ENCODE measurements at regions not wholly inside any gene's neighbourhood (a gene's known extent, or its start where the extent isn't known, plus 50 kb on each side); places are given as distances from the start of the nearest gene placed in this dataset.

DNA sequence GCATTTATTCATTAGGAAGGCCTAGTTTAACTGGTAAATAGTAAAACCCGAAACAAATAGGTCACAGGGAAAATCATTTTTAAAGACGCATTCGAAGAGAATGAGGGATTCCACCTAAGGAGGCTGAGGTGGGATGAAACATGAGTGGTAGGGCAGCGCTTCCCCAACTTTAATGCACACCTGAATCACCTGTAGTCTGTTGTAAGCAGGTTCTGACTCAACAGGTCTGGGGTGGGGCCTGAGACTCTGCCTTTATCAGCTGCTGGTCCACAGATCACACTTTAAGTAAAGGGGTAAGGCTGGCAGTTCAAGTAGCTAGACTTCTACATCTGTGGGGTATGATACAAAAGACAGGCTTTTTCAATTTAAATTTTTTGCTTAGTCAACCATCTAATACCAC lies 223.5 kb upstream of the UBE2E2 start:
- 100% methylated on average over 4 of the region's 4 CpGs for WGBS (ENCODE audit: insufficient coverage)
- Histone ChIP-seq H3K9me3 (ENCODE audit: control insufficient read depth, insufficient read depth, low read length) (no peaks in the 10 kb centered on the region), H3K36me3 (ENCODE audit: control insufficient read depth, insufficient read depth, low read length) (no peaks in the 10 kb centered on the region), H3K4me1 (ENCODE audit: control insufficient read depth, insufficient read depth, low read length) (no peaks in the 10 kb centered on the region), H3K27me3 (ENCODE audit: control insufficient read depth, insufficient read depth, low read length) (no peaks in the 10 kb centered on the region), H3K4me3 (ENCODE audit: low read depth, low read length) (no peak overlapping the region), H3K27ac (ENCODE audit: low read depth, low read length) (no peak overlapping the region)
- no peak for DNase-seq (ENCODE audit: low read depth in 4 of 6, low spot score in 6 of 6)

DNA sequence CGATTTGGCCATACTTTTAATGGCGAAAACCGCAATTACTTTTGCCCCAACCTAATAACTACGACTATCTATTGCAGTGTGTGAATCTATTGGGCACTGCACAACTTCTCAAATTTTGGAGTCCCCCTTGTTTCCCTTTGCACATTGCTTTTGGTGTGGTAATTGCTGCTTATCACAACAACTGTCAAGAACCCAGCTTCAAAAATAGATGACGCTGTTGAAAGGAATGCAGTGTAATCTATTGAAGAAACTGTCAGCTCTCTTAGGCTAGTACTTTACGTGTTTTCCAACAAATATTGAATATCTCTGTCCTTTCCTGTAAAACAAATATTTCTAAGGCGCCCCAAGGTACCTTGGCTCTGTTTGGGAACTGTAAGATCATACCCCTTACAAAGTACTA lies 222.8 kb upstream of the UBE2E2 start:
- Histone ChIP-seq H3K4me3 (ENCODE audit: low read depth, low read length) (no peak overlapping the region), H3K4me1 (ENCODE audit: control insufficient read depth, insufficient read depth, low read length) (no peaks in the 10 kb centered on the region), H3K36me3 (ENCODE audit: control insufficient read depth, insufficient read depth, low read length) (no peaks in the 10 kb centered on the region), H3K27ac (ENCODE audit: low read depth, low read length) (no peak overlapping the region), H3K9me3 (ENCODE audit: control insufficient read depth, insufficient read depth, low read length) (no peaks in the 10 kb centered on the region), H3K27me3 (ENCODE audit: control insufficient read depth, insufficient read depth, low read length) (no peaks in the 10 kb centered on the region)
- WGBS (ENCODE audit: insufficient coverage), result no CpG with 5 or more reads among the region's 7 CpGs
- DNase-seq (ENCODE audit: low read depth in 4 of 6, low spot score in 6 of 6), result peak in 1 of 6 donors; percentile 13

DNA sequence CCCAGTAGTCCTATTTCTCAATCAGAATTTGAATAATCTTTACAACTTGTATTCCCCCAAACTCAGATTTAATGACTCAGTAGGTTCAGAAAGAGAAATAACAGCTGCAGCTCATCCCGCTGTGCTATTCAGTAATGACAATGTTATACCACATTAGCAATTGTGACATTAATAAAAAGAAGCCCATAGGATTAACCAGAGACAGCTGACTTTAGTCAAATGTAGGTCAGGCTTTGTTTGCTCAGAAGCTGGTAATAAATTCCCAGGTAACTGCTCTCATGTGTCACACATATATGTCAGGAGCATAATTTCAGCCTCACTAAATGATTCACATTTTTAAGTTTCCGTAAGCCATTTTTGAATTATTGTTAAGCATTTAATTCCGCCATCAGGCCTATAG lies 222.0 kb upstream of the UBE2E2 start:
- peak in 2 of 6 donors; percentile 6 to 88 for DNase-seq (ENCODE audit: low read depth in 4 of 6, low spot score in 6 of 6)
- no peak overlapping the region for H3K27ac ChIP-seq (ENCODE audit: low read depth, low read length)
- no peaks in the 10 kb centered on the region for H3K36me3 ChIP-seq (ENCODE audit: control insufficient read depth, insufficient read depth, low read length)
- H3K4me3 ChIP-seq (ENCODE audit: low read depth, low read length), result no peak overlapping the region
- WGBS (ENCODE audit: insufficient coverage), result no CpG with 5 or more reads among the region's 3 CpGs
- H3K27me3 ChIP-seq (ENCODE audit: control insufficient read depth, insufficient read depth, low read length), result no peaks in the 10 kb centered on the region
- no peaks in the 10 kb centered on the region for H3K4me1 ChIP-seq (ENCODE audit: control insufficient read depth, insufficient read depth, low read length)
- H3K9me3 ChIP-seq (ENCODE audit: control insufficient read depth, insufficient read depth, low read length), result peaks cover 2% of the 10 kb centered on the region

DNA sequence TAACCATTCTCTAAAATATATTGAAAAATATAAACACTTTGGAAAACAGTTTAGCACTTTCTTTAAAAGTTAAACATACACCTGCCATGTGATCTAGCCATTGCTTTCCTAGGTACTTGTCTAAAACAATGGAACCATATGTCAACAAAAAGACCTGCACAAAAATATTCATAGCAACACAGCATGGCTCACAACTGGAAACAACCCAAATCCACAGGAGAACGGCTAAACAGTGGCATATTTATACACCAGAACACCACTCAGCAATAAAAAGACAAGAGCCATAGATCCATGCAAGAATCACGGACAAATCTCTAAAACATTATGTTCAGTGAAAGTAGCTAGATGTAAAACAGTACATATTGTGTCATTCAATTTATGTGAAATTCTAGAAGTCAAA lies 221.3 kb upstream of the UBE2E2 start:
- no peak overlapping the region for H3K27ac ChIP-seq (ENCODE audit: low read depth, low read length)
- H3K4me1 ChIP-seq (ENCODE audit: control insufficient read depth, insufficient read depth, low read length), result no peaks in the 10 kb centered on the region
- WGBS (ENCODE audit: insufficient coverage), result 57% methylated on average over 1 of the region's 2 CpGs
- no peaks in the 10 kb centered on the region for H3K36me3 ChIP-seq (ENCODE audit: control insufficient read depth, insufficient read depth, low read length)
- H3K4me3 ChIP-seq (ENCODE audit: low read depth, low read length), result no peak overlapping the region
- H3K27me3 ChIP-seq (ENCODE audit: control insufficient read depth, insufficient read depth, low read length), result no peaks in the 10 kb centered on the region
- H3K9me3 ChIP-seq (ENCODE audit: control insufficient read depth, insufficient read depth, low read length), result peaks cover 2% of the 10 kb centered on the region
- no peak for DNase-seq (ENCODE audit: low read depth in 4 of 6, low spot score in 6 of 6)

DNA sequence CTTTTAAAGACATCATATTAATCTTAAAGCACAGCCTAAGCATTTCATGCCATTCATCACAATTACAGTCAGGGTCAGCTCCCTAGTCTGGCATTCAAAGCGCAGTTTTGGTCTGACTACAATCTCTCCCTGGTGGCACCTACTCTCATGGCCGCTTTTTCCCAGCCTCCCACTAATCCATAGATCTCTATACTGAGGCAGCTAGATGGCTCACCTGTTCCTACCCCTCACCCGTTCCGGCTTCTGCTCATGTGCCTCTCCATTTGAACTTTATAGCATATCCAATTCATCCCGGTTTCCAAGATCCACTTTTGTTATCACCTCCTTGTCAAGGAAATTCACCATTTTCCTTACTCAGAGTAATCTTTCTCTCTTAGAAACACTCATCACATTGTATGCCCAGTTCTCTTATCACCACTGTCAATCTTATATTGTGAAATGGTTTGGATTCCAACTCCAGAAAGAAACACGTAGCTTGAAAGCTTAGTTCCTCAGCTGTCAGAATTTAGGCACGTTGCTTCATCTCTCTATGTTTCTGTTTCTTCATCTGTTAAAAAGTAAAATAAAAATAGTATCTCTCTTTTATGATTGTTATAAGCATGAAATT lies 220.0 kb upstream of the UBE2E2 start:
- no peaks in the 10 kb centered on the region for H3K36me3 ChIP-seq (ENCODE audit: control insufficient read depth, insufficient read depth, low read length)
- no peak overlapping the region for H3K4me3 ChIP-seq (ENCODE audit: low read depth, low read length)
- DNase-seq (ENCODE audit: low read depth in 4 of 6, low spot score in 6 of 6), result no peak
- H3K27me3 ChIP-seq (ENCODE audit: control insufficient read depth, insufficient read depth, low read length), result no peaks in the 10 kb centered on the region
- H3K9me3 ChIP-seq (ENCODE audit: control insufficient read depth, insufficient read depth, low read length), result peaks cover 2% of the 10 kb centered on the region
- H3K4me1 ChIP-seq (ENCODE audit: control insufficient read depth, insufficient read depth, low read length), result no peaks in the 10 kb centered on the region
- H3K27ac ChIP-seq (ENCODE audit: low read depth, low read length), result no peak overlapping the region
- WGBS (ENCODE audit: insufficient coverage), result 88% methylated on average over 5 of the region's 7 CpGs

DNA sequence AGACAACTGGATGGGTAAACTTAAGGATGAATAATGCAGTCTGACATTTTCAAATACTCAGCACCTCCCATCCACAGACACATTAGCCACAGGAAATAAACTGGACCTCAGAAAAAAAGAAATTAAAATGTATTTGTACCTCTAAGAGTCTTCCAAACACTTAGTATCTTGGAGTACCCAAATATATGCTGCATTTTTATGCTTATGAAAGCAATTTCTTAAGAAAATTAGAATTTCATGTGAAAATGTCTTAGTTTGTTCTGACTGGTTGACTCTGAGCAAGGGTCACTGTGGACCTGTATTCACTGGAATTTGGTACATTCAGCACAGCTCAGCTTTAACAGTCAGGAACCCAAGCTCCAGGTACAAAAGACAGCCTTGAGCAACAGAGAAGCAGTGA lies 216.2 kb upstream of the UBE2E2 start:
- H3K27me3 ChIP-seq (ENCODE audit: control insufficient read depth, insufficient read depth, low read length), result no peaks in the 10 kb centered on the region
- H3K4me3 ChIP-seq (ENCODE audit: low read depth, low read length), result no peak overlapping the region
- DNase-seq (ENCODE audit: low read depth in 4 of 6, low spot score in 6 of 6), result no peak
- H3K9me3 ChIP-seq (ENCODE audit: control insufficient read depth, insufficient read depth, low read length), result peaks cover 2% of the 10 kb centered on the region
- H3K27ac ChIP-seq (ENCODE audit: low read depth, low read length), result no peak overlapping the region
- H3K36me3 ChIP-seq (ENCODE audit: control insufficient read depth, insufficient read depth, low read length), result no peaks in the 10 kb centered on the region
- no peaks in the 10 kb centered on the region for H3K4me1 ChIP-seq (ENCODE audit: control insufficient read depth, insufficient read depth, low read length)

DNA sequence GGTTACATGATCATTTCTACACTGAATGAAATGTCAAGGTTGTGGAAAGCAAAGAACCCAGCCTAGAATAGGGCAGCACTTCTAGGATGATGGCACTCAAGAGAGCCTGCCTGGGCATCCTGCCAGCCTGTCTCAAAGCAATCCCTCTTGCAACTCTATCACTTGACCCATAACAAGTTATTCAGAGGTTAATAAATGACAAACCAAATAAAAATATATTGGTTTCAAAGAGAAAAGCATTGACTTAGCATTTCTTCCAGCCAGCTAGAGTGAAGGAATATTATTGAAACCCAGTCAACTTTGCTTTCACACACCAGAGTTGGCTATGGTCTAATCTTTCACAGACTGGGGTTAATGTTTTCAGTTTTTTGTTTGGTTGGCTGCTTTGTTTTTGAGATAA lies 214.6 kb upstream of the UBE2E2 start:
- Histone ChIP-seq H3K27ac (ENCODE audit: low read depth, low read length) (no peak overlapping the region), H3K9me3 (ENCODE audit: control insufficient read depth, insufficient read depth, low read length) (peaks cover 2% of the 10 kb centered on the region), H3K4me1 (ENCODE audit: control insufficient read depth, insufficient read depth, low read length) (no peaks in the 10 kb centered on the region), H3K27me3 (ENCODE audit: control insufficient read depth, insufficient read depth, low read length) (no peaks in the 10 kb centered on the region), H3K36me3 (ENCODE audit: control insufficient read depth, insufficient read depth, low read length) (no peaks in the 10 kb centered on the region), H3K4me3 (ENCODE audit: low read depth, low read length) (no peak overlapping the region)
- peak in 1 of 6 donors; percentile 50 for DNase-seq (ENCODE audit: low read depth in 4 of 6, low spot score in 6 of 6)

DNA sequence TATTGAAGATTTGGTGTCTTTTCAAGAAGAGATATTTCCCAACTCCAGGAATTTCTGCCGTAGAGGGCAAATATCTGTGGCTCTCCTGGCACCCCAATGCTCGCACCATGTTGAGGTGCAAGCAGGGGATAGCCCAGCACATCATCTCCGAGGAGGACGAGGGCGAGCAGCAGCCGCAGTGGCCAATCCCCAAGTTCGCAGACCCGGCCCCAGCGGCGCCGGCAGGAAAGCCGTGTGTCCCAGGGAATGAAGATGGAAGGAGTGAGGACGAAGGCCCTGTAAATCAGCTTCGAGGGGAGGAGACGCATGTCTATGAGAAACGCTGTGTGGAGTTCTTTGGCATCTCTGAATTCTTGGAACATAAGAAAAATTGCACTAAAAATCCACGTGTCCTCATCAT lies 213.4 kb upstream of the UBE2E2 start:
- DNase-seq (ENCODE audit: low read depth in 4 of 6, low spot score in 6 of 6), result no peak
- no peaks in the 10 kb centered on the region for H3K4me1 ChIP-seq (ENCODE audit: control insufficient read depth, insufficient read depth, low read length)
- H3K27ac ChIP-seq (ENCODE audit: low read depth, low read length), result no peak overlapping the region
- 95% methylated on average over 17 of the region's 17 CpGs for WGBS (ENCODE audit: insufficient coverage)
- no peaks in the 10 kb centered on the region for H3K27me3 ChIP-seq (ENCODE audit: control insufficient read depth, insufficient read depth, low read length)
- no peak overlapping the region for H3K4me3 ChIP-seq (ENCODE audit: low read depth, low read length)
- no peaks in the 10 kb centered on the region for H3K36me3 ChIP-seq (ENCODE audit: control insufficient read depth, insufficient read depth, low read length)
- H3K9me3 ChIP-seq (ENCODE audit: control insufficient read depth, insufficient read depth, low read length), result peaks cover 2% of the 10 kb centered on the region

DNA sequence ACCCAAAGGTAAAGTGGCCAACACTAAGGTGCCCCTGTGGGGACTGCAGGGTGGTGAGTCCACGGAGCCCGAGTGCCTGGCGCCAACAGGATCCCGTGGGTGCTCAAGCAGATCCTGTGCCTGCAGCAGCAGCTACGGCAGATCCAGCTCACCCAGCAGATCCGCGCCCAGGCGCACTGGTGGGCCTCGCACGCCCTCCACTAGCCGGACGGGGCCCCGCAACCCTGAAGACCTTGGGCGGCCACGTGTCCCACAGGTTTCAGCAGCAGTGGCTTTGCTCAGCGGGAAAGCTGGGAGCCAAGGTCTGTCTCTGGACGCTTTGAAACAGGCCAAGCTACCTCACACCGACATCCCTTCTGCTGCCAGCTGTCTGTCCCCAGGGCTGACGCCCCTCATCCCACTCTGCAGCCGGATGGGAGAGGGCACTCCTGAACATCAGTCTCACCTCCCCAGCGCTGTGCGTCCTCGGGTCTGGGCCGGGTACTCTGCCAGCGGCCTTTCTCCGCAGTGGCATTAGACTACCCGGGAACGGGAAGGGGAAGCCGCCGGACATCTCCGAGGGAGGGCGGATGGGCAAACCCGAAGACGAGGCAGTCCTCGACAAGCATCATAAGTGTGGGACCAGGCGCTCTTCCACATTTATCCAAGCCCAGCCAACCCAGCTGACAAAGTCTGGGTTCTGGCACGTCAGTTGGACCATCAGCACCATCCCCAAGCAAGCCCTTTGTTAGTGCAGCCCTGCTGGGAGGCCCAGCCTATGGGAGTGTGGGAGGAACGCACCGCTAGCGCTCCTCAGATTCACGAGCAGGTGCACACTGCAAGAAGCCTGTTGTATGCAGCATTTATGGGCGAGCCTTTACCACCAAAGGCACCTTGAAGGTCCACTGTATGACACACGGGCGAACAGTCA lies 212.6 kb upstream of the UBE2E2 start:
- Histone ChIP-seq H3K27ac (ENCODE audit: low read depth, low read length) (no peak overlapping the region), H3K27me3 (ENCODE audit: control insufficient read depth, insufficient read depth, low read length) (no peaks in the 10 kb centered on the region), H3K36me3 (ENCODE audit: control insufficient read depth, insufficient read depth, low read length) (no peaks in the 10 kb centered on the region), H3K4me1 (ENCODE audit: control insufficient read depth, insufficient read depth, low read length) (no peaks in the 10 kb centered on the region), H3K9me3 (ENCODE audit: control insufficient read depth, insufficient read depth, low read length) (peaks cover under 1% of the 10 kb centered on the region), H3K4me3 (ENCODE audit: low read depth, low read length) (no peak overlapping the region)
- no peak for DNase-seq (ENCODE audit: low read depth in 4 of 6, low spot score in 6 of 6)
- 98% methylated on average over 43 of the region's 44 CpGs for WGBS (ENCODE audit: insufficient coverage)

DNA sequence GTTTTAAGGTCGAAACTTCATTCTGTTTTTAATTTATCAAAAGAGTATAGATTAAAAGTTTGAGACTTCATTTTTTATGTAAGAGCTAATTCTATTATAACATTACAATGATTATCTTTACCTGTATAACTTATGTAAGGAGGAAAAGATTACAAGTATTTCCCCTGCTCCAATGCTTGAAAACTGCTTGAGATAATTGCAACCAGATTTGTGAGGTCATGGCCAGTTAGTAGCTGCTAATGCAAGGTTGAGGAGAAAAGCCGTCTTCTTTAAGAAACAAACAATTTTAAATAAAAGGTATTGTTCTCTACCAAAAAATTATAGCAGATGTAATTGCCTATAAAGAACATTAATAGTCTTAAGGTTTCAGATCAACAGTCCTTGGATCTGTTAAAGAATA lies 208.3 kb upstream of the UBE2E2 start:
- no peaks in the 10 kb centered on the region for H3K9me3 ChIP-seq (ENCODE audit: control insufficient read depth, insufficient read depth, low read length)
- WGBS (ENCODE audit: insufficient coverage), result no CpG with 5 or more reads among the region's 2 CpGs
- no peak overlapping the region for H3K4me3 ChIP-seq (ENCODE audit: low read depth, low read length)
- no peaks in the 10 kb centered on the region for H3K27me3 ChIP-seq (ENCODE audit: control insufficient read depth, insufficient read depth, low read length)
- DNase-seq (ENCODE audit: low read depth in 4 of 6, low spot score in 6 of 6), result no peak
- no peaks in the 10 kb centered on the region for H3K4me1 ChIP-seq (ENCODE audit: control insufficient read depth, insufficient read depth, low read length)
- no peak overlapping the region for H3K27ac ChIP-seq (ENCODE audit: low read depth, low read length)
- H3K36me3 ChIP-seq (ENCODE audit: control insufficient read depth, insufficient read depth, low read length), result no peaks in the 10 kb centered on the region
